ENCODE measurements at regions not wholly inside any gene's neighbourhood (a gene's known extent, or its start where the extent isn't known, plus 50 kb on each side); places are given as distances from the start of the nearest gene placed in this dataset.

DNA sequence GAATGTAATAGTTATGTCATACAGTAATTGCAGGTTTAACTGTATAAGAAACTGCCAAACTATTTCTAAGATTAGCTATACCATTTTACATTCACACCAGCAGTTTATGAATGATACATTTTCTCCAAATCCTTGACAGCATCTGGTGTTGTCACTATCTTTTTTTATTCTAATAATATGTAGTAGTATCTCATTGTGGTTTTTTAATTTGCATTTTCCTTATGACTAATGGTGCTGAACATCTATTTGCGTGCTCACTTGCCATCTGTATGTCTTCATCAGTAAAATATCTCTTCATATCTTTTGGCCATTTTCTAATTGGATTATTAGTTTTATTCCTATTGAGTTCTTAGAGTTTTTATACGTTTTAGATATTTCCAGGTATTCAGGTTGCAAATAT, 994.0 kb upstream of the SEMA6D start:
- no CpG with 5 or more reads among the region's 2 CpGs for WGBS (ENCODE audit: extremely low coverage, insufficient read length, low lambda C conversion rate)
- Histone ChIP-seq H3K79me2 (ENCODE audit: insufficient read depth, low read length) (no peaks in the 10 kb centered on the region), H2BK120ac (ENCODE audit: low read depth, low read length, poor library complexity, severe bottlenecking) (no peak overlapping the region), H2BK15ac (ENCODE audit: low read depth, low read length) (no peak overlapping the region), H3T11ph (ENCODE audit: low read length) (no peak overlapping the region), H2AK5ac (ENCODE audit: insufficient read length, low read length) (no peak overlapping the region), H2BK5ac (ENCODE audit: insufficient read length, low read length) (no peak overlapping the region), H2BK20ac (ENCODE audit: low read depth, low read length, poor library complexity, severe bottlenecking) (no peak overlapping the region), H3K27ac (ENCODE audit: insufficient read length, low read depth, low read length) (no peak overlapping the region), H2BK12ac (ENCODE audit: insufficient read length, low read depth, low read length) (no peak overlapping the region), H4K8ac (replicated peaks; ENCODE audit: insufficient read length, low read depth, low read length) (no peak overlapping the region), H3K56ac (ENCODE audit: insufficient read length, low read depth, low read length) (no peak overlapping the region), H3K9ac (ENCODE audit: extremely low read depth, insufficient read length, low read length) (no peak overlapping the region), H3K4me1 (ENCODE audit: insufficient read depth, low read length) (no peaks in the 10 kb centered on the region), H2AFZ (ENCODE audit: low read length) (no peak overlapping the region), H3K23me2 (ENCODE audit: insufficient read length, low read depth, low read length, poor library complexity, severe bottlenecking) (no peaks in the 10 kb centered on the region), H3K18ac (ENCODE audit: insufficient read length, low read depth, low read length) (no peak overlapping the region), H3K4me2 (ENCODE audit: insufficient read depth, insufficient read length, low read length) (no peak overlapping the region), H3K9me3 (ENCODE audit: control insufficient read depth, low read depth, low read length) (no peaks in the 10 kb centered on the region), H3K79me1 (ENCODE audit: insufficient read depth, low read depth, low read length, poor library complexity, severe bottlenecking) (no peaks in the 10 kb centered on the region), H4K91ac (ENCODE audit: insufficient read length, low read depth, low read length) (no peak overlapping the region), H3K23ac (ENCODE audit: insufficient read length, low read depth, low read length) (no peak overlapping the region), H3K4ac (ENCODE audit: low read depth, low read length) (no peak overlapping the region), H4K5ac (ENCODE audit: insufficient read length, low read depth, low read length) (no peak overlapping the region), H3K27me3 (ENCODE audit: insufficient read depth, low read length) (no peaks in the 10 kb centered on the region), H3K14ac (ENCODE audit: insufficient read depth, low read length) (no peak overlapping the region), H4K20me1 (ENCODE audit: control insufficient read depth, insufficient read depth, insufficient read length) (no peaks in the 10 kb centered on the region)
- TF ChIP-seq, protein P1, sequence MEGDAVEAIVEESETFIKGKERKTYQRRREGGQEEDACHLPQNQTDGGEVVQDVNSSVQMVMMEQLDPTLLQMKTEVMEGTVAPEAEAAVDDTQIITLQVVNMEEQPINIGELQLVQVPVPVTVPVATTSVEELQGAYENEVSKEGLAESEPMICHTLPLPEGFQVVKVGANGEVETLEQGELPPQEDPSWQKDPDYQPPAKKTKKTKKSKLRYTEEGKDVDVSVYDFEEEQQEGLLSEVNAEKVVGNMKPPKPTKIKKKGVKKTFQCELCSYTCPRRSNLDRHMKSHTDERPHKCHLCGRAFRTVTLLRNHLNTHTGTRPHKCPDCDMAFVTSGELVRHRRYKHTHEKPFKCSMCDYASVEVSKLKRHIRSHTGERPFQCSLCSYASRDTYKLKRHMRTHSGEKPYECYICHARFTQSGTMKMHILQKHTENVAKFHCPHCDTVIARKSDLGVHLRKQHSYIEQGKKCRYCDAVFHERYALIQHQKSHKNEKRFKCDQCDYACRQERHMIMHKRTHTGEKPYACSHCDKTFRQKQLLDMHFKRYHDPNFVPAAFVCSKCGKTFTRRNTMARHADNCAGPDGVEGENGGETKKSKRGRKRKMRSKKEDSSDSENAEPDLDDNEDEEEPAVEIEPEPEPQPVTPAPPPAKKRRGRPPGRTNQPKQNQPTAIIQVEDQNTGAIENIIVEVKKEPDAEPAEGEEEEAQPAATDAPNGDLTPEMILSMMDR (conservative IDR thresholded peaks at IDR 0.05), result no peak
- Mint-ChIP-seq H3K9me3 (peaks cover 6% of the 10 kb centered on the region in 2 experiments), H3K4me3 (no peak overlapping the region), H3K36me3 (ENCODE audit: insufficient read depth in 1 of 3, low read depth in 3 of 3) (peaks cover 0 to 7% (median 3%) of the 10 kb centered on the region in 3 experiments; a peak in 5 of 7 replicates), H3K27ac (no peak overlapping the region), H3K27me3 (ENCODE audit: low read depth) (no peaks in the 10 kb centered on the region), H3K4me1 (no peaks in the 10 kb centered on the region)
- no peak for DNase-seq

Measured in H9 (cell line).